GM12878 (cell line): ENCODE measurements at regions not wholly inside any gene's neighbourhood (a gene's known extent, or its start where the extent isn't known, plus 50 kb on each side); places are given as distances from the start of the nearest gene placed in this dataset.

Experiments used
- EP300 ChIP-seq, 2 experiments: fragments of 150-350 bp in 1 of 2; IDR thresholded peaks; 2 replicates each; pipeline ENCODE4 v1.6.1; 2011 to 2012; ENCODE audit warnings: low read depth in 2 of 2, low read length in 2 of 2, borderline replicate concordance in 1 of 2, improper control_type of control experiment in 1 of 2, inconsistent platforms in 1 of 2; ENCODE audit not compliant: control insufficient read depth in 1 of 2
- RAD21 ChIP-seq: IDR thresholded peaks from 2 replicates; pipeline ENCODE4 v1.6.1; 2011; ENCODE audit warnings: mild to moderate bottlenecking, low read depth, low read length, moderate library complexity; ENCODE audit not compliant: insufficient read depth
- SUZ12 ChIP-seq: fragments of 200-600 bp; sonication (generic); IDR thresholded peaks from one replicate; pipeline ENCODE4 v1.6.1; 2018; ENCODE audit warnings: antibody characterized with exemption, mild to moderate bottlenecking; ENCODE audit not compliant: unreplicated experiment
- TCF7 ChIP-seq: IDR thresholded peaks from 2 replicates; pipeline ENCODE4 v1.6.1; 2014; ENCODE audit warnings: antibody characterized with exemption, borderline replicate concordance
- ZZZ3 ChIP-seq: IDR thresholded peaks from 2 replicates; pipeline ENCODE4 v1.6.1; 2011; ENCODE audit warnings: low read depth; ENCODE audit not compliant: control insufficient read depth, insufficient read length
- TF ChIP-seq, protein P1 (sequence below): fragments of 450-650 bp; IDR thresholded peaks from 2 replicates; pipeline ENCODE4 v1.6.1; 2016; ENCODE audit warnings: mild to moderate bottlenecking
- TF ChIP-seq, protein P2 (sequence below): fragments of 450-650 bp; formaldehyde crosslinking; IDR thresholded peaks from 2 replicates; pipeline ENCODE4 v1.4.0; 2022; ENCODE audit warnings: mild to moderate bottlenecking, moderate library complexity

DNA sequence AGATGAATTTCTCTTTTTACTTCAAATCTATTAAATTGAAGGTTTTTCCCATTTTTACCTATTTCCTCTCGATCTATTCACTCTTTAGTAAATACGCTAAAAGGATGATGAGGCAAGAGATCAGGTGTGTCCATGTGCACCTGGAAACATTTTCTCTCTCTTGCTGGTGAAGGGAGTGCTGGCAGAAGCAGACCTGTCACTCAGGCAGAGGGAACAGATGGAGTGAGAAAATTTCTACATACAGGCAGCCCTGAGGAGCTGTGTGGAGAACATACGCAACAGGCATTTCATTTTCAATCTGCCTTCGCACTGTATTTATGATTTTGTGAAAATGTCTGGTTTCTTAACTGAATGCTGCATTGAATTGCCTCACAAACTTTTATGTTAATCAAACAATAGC is 249.5 kb downstream of the GPM6A start (continued):
- TF ChIP-seq SUZ12, result no peak
- TF ChIP-seq, protein P1, sequence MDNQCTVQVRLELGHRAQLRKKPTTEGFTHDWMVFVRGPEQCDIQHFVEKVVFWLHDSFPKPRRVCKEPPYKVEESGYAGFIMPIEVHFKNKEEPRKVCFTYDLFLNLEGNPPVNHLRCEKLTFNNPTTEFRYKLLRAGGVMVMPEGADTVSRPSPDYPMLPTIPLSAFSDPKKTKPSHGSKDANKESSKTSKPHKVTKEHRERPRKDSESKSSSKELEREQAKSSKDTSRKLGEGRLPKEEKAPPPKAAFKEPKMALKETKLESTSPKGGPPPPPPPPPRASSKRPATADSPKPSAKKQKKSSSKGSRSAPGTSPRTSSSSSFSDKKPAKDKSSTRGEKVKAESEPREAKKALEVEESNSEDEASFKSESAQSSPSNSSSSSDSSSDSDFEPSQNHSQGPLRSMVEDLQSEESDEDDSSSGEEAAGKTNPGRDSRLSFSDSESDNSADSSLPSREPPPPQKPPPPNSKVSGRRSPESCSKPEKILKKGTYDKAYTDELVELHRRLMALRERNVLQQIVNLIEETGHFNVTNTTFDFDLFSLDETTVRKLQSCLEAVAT, result no peak
- TF ChIP-seq, protein P2, sequence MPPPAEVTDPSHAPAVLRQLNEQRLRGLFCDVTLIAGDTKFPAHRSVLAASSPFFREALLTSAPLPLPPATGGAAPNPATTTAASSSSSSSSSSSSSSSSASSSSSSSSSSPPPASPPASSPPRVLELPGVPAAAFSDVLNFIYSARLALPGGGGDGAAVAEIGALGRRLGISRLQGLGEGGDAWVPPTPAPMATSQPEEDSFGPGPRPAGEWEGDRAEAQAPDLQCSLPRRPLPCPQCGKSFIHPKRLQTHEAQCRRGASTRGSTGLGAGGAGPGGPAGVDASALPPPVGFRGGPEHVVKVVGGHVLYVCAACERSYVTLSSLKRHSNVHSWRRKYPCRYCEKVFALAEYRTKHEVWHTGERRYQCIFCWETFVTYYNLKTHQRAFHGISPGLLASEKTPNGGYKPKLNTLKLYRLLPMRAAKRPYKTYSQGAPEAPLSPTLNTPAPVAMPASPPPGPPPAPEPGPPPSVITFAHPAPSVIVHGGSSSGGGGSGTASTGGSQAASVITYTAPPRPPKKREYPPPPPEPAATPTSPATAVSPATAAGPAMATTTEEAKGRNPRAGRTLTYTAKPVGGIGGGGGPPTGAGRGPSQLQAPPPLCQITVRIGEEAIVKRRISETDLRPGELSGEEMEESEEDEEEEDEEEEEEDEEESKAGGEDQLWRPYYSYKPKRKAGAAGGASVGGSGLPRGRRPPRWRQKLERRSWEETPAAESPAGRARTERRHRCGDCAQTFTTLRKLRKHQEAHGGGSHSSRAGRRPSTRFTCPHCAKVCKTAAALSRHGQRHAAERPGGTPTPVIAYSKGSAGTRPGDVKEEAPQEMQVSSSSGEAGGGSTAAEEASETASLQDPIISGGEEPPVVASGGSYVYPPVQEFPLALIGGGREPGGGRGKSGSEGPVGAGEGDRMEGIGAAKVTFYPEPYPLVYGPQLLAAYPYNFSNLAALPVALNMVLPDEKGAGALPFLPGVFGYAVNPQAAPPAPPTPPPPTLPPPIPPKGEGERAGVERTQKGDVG (CRISPR knock-in tag), result no peak
- no peak for TF ChIP-seq EP300 (IDR thresholded peaks at IDR 0.05; ENCODE audit: borderline replicate concordance in 1 of 2, control insufficient read depth in 1 of 2, low read depth in 2 of 2, low read length in 2 of 2)
- no peak for TF ChIP-seq TCF7
- no peak for TF ChIP-seq ZZZ3
- TF ChIP-seq RAD21, result no peak
- TF ChIP-seq, all 136 proteins: peak for 0
